ENCODE measurements at regions not wholly inside any gene's neighbourhood (a gene's known extent, or its start where the extent isn't known, plus 50 kb on each side); places are given as distances from the start of the nearest gene placed in this dataset.

DNA sequence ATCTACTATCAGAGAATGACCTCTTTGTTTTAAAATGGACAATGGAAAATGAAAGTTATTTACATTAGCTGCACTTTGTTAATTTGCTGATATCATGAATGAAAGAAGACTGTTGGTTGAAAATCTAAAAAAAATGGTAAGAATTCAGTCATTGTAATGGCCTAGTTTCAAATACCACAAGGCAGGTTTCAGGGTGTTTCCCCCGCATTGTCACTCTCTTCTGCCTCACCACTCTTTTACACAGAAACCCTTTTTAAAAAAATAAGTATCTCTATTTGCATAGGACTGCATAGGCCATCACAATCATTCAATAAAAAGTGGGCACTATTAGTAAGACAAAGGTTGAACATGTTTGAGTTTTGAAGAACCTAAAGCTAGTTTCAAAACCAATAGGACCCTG lies 737.1 kb downstream of the INHBA start:
- Histone ChIP-seq H3K4me3 (no peak overlapping the region), H3K9me3 (ENCODE audit: control insufficient read depth in 4 of 4, insufficient read depth in 3 of 4, low read length in 3 of 4) (peaks cover 0 to 2% (median 0%) of the 10 kb centered on the region in 4 donors), H3K36me3 (ENCODE audit: control insufficient read depth in 4 of 4, insufficient read depth in 4 of 4, low read length in 4 of 4) (no peaks in the 10 kb centered on the region), H3K27me3 (ENCODE audit: control insufficient read depth in 3 of 3, insufficient read depth in 3 of 3, low read length in 2 of 3) (no peaks in the 10 kb centered on the region), H3K4me1 (ENCODE audit: control insufficient read depth in 5 of 5, insufficient read depth in 5 of 5, low read length in 5 of 5) (no peaks in the 10 kb centered on the region), H3K9ac (ENCODE audit: insufficient read depth in 1 of 2, low read length in 2 of 2) (no peak overlapping the region), H3K27ac (ENCODE audit: low read depth in 1 of 2, low read length in 1 of 2) (no peak overlapping the region)
- no peak for DNase-seq
- TF ChIP-seq, protein P1, sequence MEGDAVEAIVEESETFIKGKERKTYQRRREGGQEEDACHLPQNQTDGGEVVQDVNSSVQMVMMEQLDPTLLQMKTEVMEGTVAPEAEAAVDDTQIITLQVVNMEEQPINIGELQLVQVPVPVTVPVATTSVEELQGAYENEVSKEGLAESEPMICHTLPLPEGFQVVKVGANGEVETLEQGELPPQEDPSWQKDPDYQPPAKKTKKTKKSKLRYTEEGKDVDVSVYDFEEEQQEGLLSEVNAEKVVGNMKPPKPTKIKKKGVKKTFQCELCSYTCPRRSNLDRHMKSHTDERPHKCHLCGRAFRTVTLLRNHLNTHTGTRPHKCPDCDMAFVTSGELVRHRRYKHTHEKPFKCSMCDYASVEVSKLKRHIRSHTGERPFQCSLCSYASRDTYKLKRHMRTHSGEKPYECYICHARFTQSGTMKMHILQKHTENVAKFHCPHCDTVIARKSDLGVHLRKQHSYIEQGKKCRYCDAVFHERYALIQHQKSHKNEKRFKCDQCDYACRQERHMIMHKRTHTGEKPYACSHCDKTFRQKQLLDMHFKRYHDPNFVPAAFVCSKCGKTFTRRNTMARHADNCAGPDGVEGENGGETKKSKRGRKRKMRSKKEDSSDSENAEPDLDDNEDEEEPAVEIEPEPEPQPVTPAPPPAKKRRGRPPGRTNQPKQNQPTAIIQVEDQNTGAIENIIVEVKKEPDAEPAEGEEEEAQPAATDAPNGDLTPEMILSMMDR (IDR thresholded peaks at IDR 0.05; ENCODE audit: control extremely low read depth, extremely low read depth), result no peak
- WGBS, 2 donors, result 91 to 92% methylated on average over 1 of the region's 1 CpG
- ATAC-seq (ENCODE audit: insufficient read depth, low FRiP score), result no peak

DNA sequence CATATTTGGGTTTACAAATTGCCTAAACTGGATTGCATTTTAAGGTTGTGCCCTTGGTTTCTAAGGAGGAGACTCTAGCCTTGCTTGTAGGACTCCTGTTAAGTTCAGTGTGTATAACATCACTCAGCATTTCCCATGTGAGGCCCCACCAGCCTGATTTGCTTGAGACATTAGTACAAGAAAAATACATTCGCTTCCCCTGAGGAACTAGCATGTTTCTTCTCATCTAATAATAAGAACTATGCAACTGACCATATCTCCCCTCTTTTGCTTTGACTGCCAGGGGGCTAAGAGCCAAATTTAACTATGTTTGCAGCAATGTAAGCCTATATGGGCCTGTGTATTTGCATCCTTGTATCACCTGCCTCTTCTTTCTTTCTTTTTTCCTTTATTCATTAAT lies 737.9 kb downstream of the INHBA start:
- no peaks in the 10 kb centered on the region for H3K36me3 ChIP-seq (ENCODE audit: control insufficient read depth in 4 of 4, insufficient read depth in 4 of 4, low read length in 4 of 4)
- TF ChIP-seq, protein P1 (IDR thresholded peaks at IDR 0.05; ENCODE audit: control extremely low read depth, extremely low read depth), result no peak
- no peak overlapping the region for H3K9ac ChIP-seq (ENCODE audit: insufficient read depth in 1 of 2, low read length in 2 of 2)
- 36 to 48% methylated on average over 1 of the region's 1 CpG for WGBS, 2 donors
- no peaks in the 10 kb centered on the region for H3K4me1 ChIP-seq (ENCODE audit: control insufficient read depth in 5 of 5, insufficient read depth in 5 of 5, low read length in 5 of 5)
- H3K27ac ChIP-seq (ENCODE audit: low read depth in 1 of 2, low read length in 1 of 2), result no peak overlapping the region
- H3K4me3 ChIP-seq, result no peak overlapping the region
- peak in 1 of 3 donors; percentile 13 for DNase-seq
- H3K27me3 ChIP-seq (ENCODE audit: control insufficient read depth in 3 of 3, insufficient read depth in 3 of 3, low read length in 2 of 3), result no peaks in the 10 kb centered on the region
- H3K9me3 ChIP-seq (ENCODE audit: control insufficient read depth in 4 of 4, insufficient read depth in 3 of 4, low read length in 3 of 4), result peaks cover 0 to 2% (median 0%) of the 10 kb centered on the region in 4 donors
- ATAC-seq (ENCODE audit: insufficient read depth, low FRiP score), result no peak

DNA sequence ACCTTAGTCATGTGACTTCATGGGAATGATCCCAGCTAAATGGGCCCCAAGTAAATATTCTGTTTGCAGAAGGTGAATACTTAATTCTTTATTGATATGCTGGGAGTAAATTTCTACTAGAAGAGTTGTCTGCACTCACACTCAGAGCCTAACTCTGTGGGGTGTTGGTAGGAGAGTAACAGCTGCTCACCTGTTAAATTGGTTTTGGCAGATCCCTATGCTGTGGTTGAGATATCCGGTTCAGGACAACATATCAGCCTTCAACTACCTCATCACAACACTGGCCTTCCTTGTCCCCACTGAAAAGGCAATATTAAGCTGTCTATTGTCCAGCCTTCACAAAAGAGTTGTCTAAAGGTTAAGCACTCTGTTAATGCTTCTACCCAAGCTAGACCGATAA lies 738.3 kb downstream of the INHBA start:
- Histone ChIP-seq H3K27me3 (ENCODE audit: control insufficient read depth in 3 of 3, insufficient read depth in 3 of 3, low read length in 2 of 3) (no peaks in the 10 kb centered on the region), H3K9ac (ENCODE audit: insufficient read depth in 1 of 2, low read length in 2 of 2) (no peak overlapping the region), H3K4me1 (ENCODE audit: control insufficient read depth in 5 of 5, insufficient read depth in 5 of 5, low read length in 5 of 5) (no peaks in the 10 kb centered on the region), H3K4me3 (no peak overlapping the region), H3K9me3 (ENCODE audit: control insufficient read depth in 4 of 4, insufficient read depth in 3 of 4, low read length in 3 of 4) (peaks cover 0 to 2% (median 0%) of the 10 kb centered on the region in 4 donors), H3K27ac (ENCODE audit: low read depth in 1 of 2, low read length in 1 of 2) (no peak overlapping the region), H3K36me3 (ENCODE audit: control insufficient read depth in 4 of 4, insufficient read depth in 4 of 4, low read length in 4 of 4) (no peaks in the 10 kb centered on the region)
- TF ChIP-seq, protein P1 (IDR thresholded peaks at IDR 0.05; ENCODE audit: control extremely low read depth, extremely low read depth), result no peak
- no peak for DNase-seq
- WGBS, 2 donors, result 91 to 98% methylated on average over 2 of the region's 2 CpGs
- ATAC-seq (ENCODE audit: insufficient read depth, low FRiP score), result no peak

DNA sequence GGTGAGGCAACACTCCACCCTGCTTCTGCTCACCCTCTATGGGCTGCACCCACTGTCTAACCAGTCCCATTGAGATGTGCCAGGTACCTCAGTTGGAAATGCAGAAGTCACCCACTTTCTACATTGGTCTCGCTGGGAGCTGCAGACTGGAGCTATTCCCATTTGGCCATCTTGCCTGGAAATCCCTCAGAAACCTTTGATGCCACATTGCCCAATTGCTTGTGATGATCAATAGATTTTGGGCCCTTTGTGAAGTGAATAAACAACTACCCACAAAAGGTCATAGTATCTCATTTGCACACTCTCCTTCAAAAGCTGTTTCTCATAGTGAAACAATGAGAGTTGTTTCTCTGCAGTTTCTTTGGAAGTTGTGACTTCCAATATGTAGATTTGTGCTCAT lies 742.9 kb downstream of the INHBA start:
- Histone ChIP-seq H3K36me3 (ENCODE audit: control insufficient read depth in 4 of 4, insufficient read depth in 4 of 4, low read length in 4 of 4) (no peaks in the 10 kb centered on the region), H3K9ac (ENCODE audit: insufficient read depth in 1 of 2, low read length in 2 of 2) (no peak overlapping the region), H3K4me1 (ENCODE audit: control insufficient read depth in 5 of 5, insufficient read depth in 5 of 5, low read length in 5 of 5) (no peaks in the 10 kb centered on the region), H3K27ac (ENCODE audit: low read depth in 1 of 2, low read length in 1 of 2) (no peak overlapping the region), H3K9me3 (ENCODE audit: control insufficient read depth in 4 of 4, insufficient read depth in 3 of 4, low read length in 3 of 4) (peaks cover 0 to 2% (median 0%) of the 10 kb centered on the region in 4 donors), H3K27me3 (ENCODE audit: control insufficient read depth in 3 of 3, insufficient read depth in 3 of 3, low read length in 2 of 3) (no peaks in the 10 kb centered on the region), H3K4me3 (no peak overlapping the region)
- TF ChIP-seq, protein P1 (IDR thresholded peaks at IDR 0.05; ENCODE audit: control extremely low read depth, extremely low read depth), result no peak
- WGBS, 2 donors, result 81 to 90% methylated on average over 1 of the region's 1 CpG
- DNase-seq (no peak), ATAC-seq (ENCODE audit: insufficient read depth, low FRiP score) (no peak)
